Skeletal muscle satellite cell (primary cell): ENCODE measurements at regions not wholly inside any gene's neighbourhood (a gene's known extent, or its start where the extent isn't known, plus 50 kb on each side); places are given as distances from the start of the nearest gene placed in this dataset.
"Not testable (repeated sequence)": the region's sequence is repeated elsewhere in the genome, so short reads cannot be mapped to it uniquely, and the experiment has no call there.

Source experiments
- H3K27me3 ChIP-seq: 2 replicates; pipeline ENCODE4 v1.7.0; 2013; ENCODE audit warnings: low read length; ENCODE audit not compliant: control insufficient read depth, insufficient read depth
- H3K36me3 ChIP-seq: 2 replicates; pipeline ENCODE4 v1.7.0; 2013; ENCODE audit warnings: mild to moderate bottlenecking, control low read depth, low read length; ENCODE audit not compliant: insufficient read depth
- H3K4me1 ChIP-seq: 2 replicates; pipeline ENCODE4 v1.7.0; 2013; ENCODE audit warnings: low read length; ENCODE audit not compliant: control insufficient read depth, insufficient read depth
- H3K4me2 ChIP-seq: 2 replicates; pipeline ENCODE4 v1.7.0; 2013; ENCODE audit warnings: mild to moderate bottlenecking, low read length
- H3K4me3 ChIP-seq: 2 replicates; pipeline ENCODE4 v1.7.0; 2013; ENCODE audit warnings: low read length
- H3K9ac ChIP-seq: 2 replicates; pipeline ENCODE4 v1.7.0; 2013; ENCODE audit warnings: mild to moderate bottlenecking, low read depth, low read length, moderate library complexity
- H3K9me3 ChIP-seq: replicated peaks from 2 replicates; pipeline ENCODE4 v1.7.0; 2013; ENCODE audit warnings: mild to moderate bottlenecking, control low read depth, low read length

- no peaks in the 10 kb centered on the region for H3K36me3 ChIP-seq
- H3K9ac ChIP-seq = no peak overlapping the region
- no peak overlapping the region for H3K4me3 ChIP-seq
- H3K4me2 ChIP-seq = no peak overlapping the region
- H3K4me1 ChIP-seq = no peaks in the 10 kb centered on the region
- no peaks in the 10 kb centered on the region for H3K9me3 ChIP-seq
- H3K27me3 ChIP-seq = no peaks in the 10 kb centered on the region
These were observed 438.4 kb upstream of the SPTLC3 start for GRCh38 chr20:12570371-12570770.

GRCh38 chr20:12573442-12573841 is 435.3 kb upstream of the SPTLC3 start:
- Histone ChIP-seq H3K9me3 (no peaks in the 10 kb centered on the region), H3K4me3 (no peak overlapping the region), H3K27me3 (no peaks in the 10 kb centered on the region), H3K9ac (no peak overlapping the region), H3K36me3 (no peaks in the 10 kb centered on the region), H3K4me2 (no peak overlapping the region), H3K4me1 (no peaks in the 10 kb centered on the region)

- Histone ChIP-seq H3K9ac (no peak overlapping the region), H3K36me3 (no peaks in the 10 kb centered on the region), H3K4me2 (no peak overlapping the region), H3K9me3 (no peaks in the 10 kb centered on the region), H3K4me1 (no peaks in the 10 kb centered on the region), H3K27me3 (no peaks in the 10 kb centered on the region), H3K4me3 (no peak overlapping the region)
These were observed 433.2 kb upstream of the SPTLC3 start for GRCh38 chr20:12575352-12576095.

GRCh38 chr20:12577213-12577612 is 431.6 kb upstream of the SPTLC3 start:
- H3K4me2 ChIP-seq = no peak overlapping the region
- no peaks in the 10 kb centered on the region for H3K9me3 ChIP-seq
- H3K9ac ChIP-seq = no peak overlapping the region
- H3K4me1 ChIP-seq = no peaks in the 10 kb centered on the region
- no peaks in the 10 kb centered on the region for H3K27me3 ChIP-seq
- H3K4me3 ChIP-seq = no peak overlapping the region
- H3K36me3 ChIP-seq = no peaks in the 10 kb centered on the region

- Histone ChIP-seq H3K9me3 (no peaks in the 10 kb centered on the region), H3K4me1 (no peaks in the 10 kb centered on the region), H3K36me3 (no peaks in the 10 kb centered on the region), H3K9ac (no peak overlapping the region), H3K4me3 (no peak overlapping the region), H3K27me3 (no peaks in the 10 kb centered on the region), H3K4me2 (no peak overlapping the region)
These were observed 427.0 kb upstream of the SPTLC3 start for GRCh38 chr20:12581644-12582289.

- H3K27me3 ChIP-seq, H3K36me3 ChIP-seq, H3K9me3 ChIP-seq, H3K9ac ChIP-seq, H3K4me3 ChIP-seq, H3K4me2 ChIP-seq, H3K4me1 ChIP-seq: not testable (repeated sequence)
These were observed 426.1 kb upstream of the SPTLC3 start for GRCh38 chr20:12582710-12583109.

- H3K36me3 ChIP-seq = no peaks in the 10 kb centered on the region
- no peaks in the 10 kb centered on the region for H3K9me3 ChIP-seq
These were observed 416.8 kb upstream of the SPTLC3 start for GRCh38 chr20:12591949-12592470.

GRCh38 chr20:12592756-12593155 is 416.0 kb upstream of the SPTLC3 start:
- Histone ChIP-seq H3K4me3 (no peak overlapping the region), H3K9ac (no peak overlapping the region), H3K4me1 (no peaks in the 10 kb centered on the region), H3K9me3 (no peaks in the 10 kb centered on the region), H3K27me3 (no peaks in the 10 kb centered on the region), H3K36me3 (no peaks in the 10 kb centered on the region), H3K4me2 (no peak overlapping the region)

More at GRCh38 chr20:12591949-12592470, 416.8 kb upstream of the SPTLC3 start:
- no peaks in the 10 kb centered on the region for H3K27me3 ChIP-seq
- H3K4me1 ChIP-seq = no peaks in the 10 kb centered on the region
- H3K4me3 ChIP-seq = no peak overlapping the region
- H3K4me2 ChIP-seq = no peak overlapping the region
- no peak overlapping the region for H3K9ac ChIP-seq

- Histone ChIP-seq H3K36me3 (no peaks in the 10 kb centered on the region), H3K27me3 (no peaks in the 10 kb centered on the region), H3K4me3 (no peak overlapping the region), H3K9me3 (no peaks in the 10 kb centered on the region), H3K9ac (no peak overlapping the region), H3K4me1 (no peaks in the 10 kb centered on the region), H3K4me2 (no peak overlapping the region)
These were observed 415.4 kb upstream of the SPTLC3 start for GRCh38 chr20:12593342-12593873.

- Histone ChIP-seq H3K9ac (no peak overlapping the region), H3K36me3 (no peaks in the 10 kb centered on the region), H3K4me2 (no peak overlapping the region), H3K4me1 (no peaks in the 10 kb centered on the region), H3K9me3 (no peaks in the 10 kb centered on the region), H3K4me3 (no peak overlapping the region), H3K27me3 (no peaks in the 10 kb centered on the region)
These were observed 414.2 kb upstream of the SPTLC3 start for GRCh38 chr20:12594410-12595088.

- no peak overlapping the region for H3K9ac ChIP-seq
These were observed 412.9 kb upstream of the SPTLC3 start for GRCh38 chr20:12595841-12596240.

More at GRCh38 chr20:12595841-12596240, 412.9 kb upstream of the SPTLC3 start:
- Histone ChIP-seq H3K36me3 (no peaks in the 10 kb centered on the region), H3K4me1 (no peaks in the 10 kb centered on the region), H3K4me2 (no peak overlapping the region), H3K9me3 (no peaks in the 10 kb centered on the region), H3K4me3 (no peak overlapping the region), H3K27me3 (no peaks in the 10 kb centered on the region)
